NCI-H510A treated with DMSO at 0.1 percent for 48 hours (cell line): ENCODE measurements at regions not wholly inside any gene's neighbourhood (a gene's known extent, or its start where the extent isn't known, plus 50 kb on each side); places are given as distances from the start of the nearest gene placed in this dataset.

ENCODE experiments used
- DNase-seq: peaks from one replicate; lab custom pipeline; 2025; lab: John Stamatoyannopoulos, UW

GRCh38 chr3:116848248-116848829, 138.8 kb downstream of the TUSC7 start:
- no peak for DNase-seq

- DNase-seq, result no peak
Observed at GRCh38 chr3:116849261-116849688, 139.7 kb downstream of the TUSC7 start.

DNA sequence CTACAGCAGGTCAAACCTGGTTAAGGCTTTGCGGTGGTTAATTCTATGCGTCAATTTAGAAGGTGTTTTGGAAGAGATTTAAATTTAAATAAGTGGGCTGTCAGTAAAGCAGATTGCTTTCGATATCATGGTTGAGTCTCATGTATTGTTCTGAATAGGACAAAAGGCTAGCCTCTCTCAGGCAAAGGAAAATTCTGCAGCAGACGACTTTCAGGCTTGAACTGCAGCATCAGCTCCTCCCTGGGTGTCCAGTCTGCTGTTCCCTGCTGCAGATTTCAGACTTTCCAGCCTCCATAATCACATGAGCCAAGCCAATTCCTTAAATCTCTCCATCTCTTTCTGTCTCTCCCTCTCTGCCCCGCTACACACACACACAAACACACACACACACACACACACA, 143.2 kb downstream of the TUSC7 start:
- no peak for DNase-seq

DNA sequence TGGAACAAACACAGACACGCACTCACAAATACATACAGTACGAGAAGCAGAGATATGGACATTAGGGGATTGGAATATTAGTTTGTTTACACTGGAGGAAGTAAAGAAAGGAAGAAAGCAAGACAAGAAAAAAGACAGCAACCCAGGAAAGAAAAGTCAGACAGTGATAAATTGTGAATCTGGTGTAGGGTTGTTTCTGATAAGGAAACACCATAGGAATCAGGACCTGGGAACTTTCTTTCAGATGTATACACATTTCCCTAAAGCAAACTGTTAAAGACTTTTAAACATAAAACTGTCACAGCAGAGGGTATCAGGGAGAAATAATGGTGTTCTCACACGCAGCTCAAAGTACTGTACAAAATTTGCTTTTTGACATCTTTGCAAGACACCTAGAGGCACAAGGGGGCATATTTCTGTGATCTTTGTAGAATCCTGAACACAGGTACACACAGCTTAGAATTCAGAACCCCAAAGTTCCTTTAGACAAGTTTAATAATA, 153.7 kb downstream of the TUSC7 start:
- DNase-seq, result no peak

- DNase-seq, result peak; percentile 53
Observed at GRCh38 chr3:116863822-116864589, 154.4 kb downstream of the TUSC7 start.

- DNase-seq, result no peak
Observed at GRCh38 chr3:116864590-116864927, 155.0 kb downstream of the TUSC7 start.

DNA sequence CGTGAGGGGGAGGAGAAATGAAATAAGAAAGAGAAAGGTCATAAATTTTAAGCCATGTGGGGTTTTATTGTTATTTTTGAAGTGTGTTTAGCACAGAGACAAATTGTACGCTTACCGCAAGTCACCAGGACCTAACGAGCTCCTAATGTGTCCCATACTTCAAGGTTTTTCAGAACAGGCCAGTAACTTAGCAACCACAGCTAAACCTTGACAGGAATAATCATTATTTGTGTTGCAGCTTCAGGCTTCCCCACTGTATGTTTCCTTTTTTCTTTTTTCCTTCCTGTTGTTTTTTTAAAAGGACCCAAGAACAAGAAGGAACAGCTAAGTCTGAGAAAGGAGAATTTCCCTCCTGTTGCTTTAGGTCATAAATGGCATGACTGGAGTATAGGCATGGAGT, 160.8 kb downstream of the TUSC7 start:
- no peak for DNase-seq

GRCh38 chr3:116871905-116872304, 162.3 kb downstream of the TUSC7 start:
- DNase-seq, result no peak

GRCh38 chr3:116872688-116873087, 163.1 kb downstream of the TUSC7 start:
- no peak for DNase-seq

DNA sequence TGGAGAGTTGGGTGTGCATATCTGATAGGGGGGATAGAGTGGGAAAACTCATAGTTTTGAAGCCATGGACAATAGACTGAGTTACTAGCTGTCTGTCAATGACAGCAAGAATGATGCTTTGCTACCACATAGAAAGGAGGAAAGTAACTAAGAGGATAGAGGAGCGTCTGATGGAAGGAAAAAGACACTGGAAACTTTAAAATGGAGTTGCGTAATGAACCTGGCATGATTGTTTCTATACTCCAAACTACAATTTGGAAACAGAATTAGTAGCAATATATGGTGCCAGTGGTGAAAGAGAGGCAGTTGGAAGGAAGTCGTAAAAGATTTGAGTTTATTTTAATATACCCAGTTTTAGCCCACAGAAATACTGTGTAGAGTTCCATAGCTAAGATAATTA, 163.6 kb downstream of the TUSC7 start:
- DNase-seq, result no peak

- DNase-seq, result no peak
Observed at GRCh38 chr3:116877968-116878367, 168.4 kb downstream of the TUSC7 start.

GRCh38 chr3:116886202-116886893, 176.8 kb downstream of the TUSC7 start:
- DNase-seq, result no peak

DNA sequence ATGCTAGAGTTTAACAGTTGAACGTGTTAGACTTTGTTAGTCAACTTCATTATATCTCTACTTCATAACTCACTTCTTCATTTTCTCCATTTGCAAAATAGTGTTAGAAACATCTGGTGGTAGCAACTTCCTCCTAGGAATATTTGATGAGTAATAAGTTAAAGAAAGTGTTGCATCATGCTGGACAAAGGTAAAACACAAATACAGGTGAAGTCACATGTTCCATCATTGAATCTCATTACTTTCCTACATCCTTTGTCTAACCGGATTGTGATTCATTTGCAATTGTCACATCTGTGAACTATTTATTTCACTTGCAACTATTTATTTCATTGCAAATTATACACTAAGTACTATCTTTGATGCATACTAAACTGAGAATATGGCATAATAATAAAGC, 186.5 kb downstream of the TUSC7 start:
- DNase-seq, result no peak

- no peak for DNase-seq
Observed at GRCh38 chr3:116897382-116897781, 187.8 kb downstream of the TUSC7 start.

DNA sequence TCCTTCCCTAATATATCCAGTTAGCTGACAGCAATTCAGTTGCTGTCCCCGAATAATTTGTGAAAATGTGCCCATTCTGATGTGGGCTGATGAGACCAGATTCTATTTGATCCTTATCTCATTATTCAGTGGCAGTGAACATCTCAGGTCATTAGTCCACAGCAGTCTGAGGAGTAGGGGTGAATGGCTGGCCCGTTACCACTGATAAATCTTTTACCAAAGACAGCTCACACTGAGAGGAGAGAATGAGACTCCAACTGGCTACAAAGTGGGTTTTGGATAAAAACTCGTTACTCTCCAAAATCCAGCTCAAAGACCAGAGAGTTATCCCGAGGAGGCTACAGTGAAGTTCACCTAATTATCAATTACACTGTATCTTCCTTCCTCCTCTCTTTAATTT, 189.7 kb downstream of the TUSC7 start:
- no peak for DNase-seq

DNA sequence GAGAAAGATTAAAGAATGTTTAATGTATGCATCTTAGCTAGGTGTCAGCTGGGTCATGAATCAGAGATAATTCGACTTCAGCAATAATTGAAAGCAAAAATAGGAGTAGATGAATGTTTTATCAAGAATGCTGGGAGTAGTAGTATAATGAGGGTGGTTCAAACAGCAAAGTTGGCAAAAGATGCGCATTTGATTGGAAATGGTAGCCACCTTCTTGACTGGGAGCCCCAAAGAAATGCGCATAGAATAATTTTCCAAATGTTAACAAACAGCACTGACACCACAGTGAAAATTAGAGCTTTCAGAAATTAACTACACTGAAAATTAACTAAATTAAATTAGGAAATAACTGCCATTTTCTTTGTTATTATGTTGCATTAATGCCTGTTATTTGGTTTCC, 195.8 kb downstream of the TUSC7 start:
- DNase-seq, result no peak

- no peak for DNase-seq
Observed at GRCh38 chr3:116905794-116906193, 196.2 kb downstream of the TUSC7 start.

DNA sequence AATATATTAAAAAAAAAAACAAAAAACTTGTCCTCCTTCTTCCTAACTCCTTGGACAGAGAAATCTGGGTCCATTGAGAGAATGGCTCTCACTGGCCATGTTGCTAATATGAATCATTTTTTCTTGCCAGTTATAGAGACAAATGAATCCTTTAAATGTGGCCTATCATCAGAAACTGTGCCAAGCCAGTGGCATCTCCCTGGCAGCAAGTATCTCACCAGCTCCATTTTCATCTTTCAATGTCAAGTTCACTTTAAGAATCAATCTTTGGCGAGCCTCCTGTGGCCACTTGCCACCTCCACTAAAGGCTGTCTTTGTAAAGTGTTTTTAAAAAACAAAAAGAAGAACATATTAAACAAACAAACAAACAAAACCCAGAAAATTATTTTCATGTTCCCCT, 202.5 kb downstream of the TUSC7 start:
- no peak for DNase-seq

GRCh38 chr3:116914004-116914403, 204.4 kb downstream of the TUSC7 start:
- no peak for DNase-seq

DNA sequence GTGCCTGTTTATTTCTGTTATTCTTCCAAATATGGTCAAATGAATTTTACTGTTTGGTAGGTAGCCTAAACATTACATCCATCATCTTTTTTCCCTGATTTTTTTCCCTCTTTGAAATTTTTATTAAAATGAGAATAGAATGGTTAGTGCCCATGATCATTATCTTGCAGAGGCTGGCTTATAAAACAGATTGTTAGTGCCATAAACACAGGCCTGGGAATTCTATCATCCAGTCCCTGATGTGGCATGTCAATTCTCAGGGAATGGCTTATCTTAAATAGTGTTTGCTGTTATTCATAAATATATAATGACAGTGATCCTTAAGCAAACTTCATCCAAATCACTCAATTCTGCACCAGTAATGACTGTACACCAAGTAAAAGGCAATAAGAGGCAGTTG, 207.3 kb downstream of the TUSC7 start:
- no peak for DNase-seq

DNA sequence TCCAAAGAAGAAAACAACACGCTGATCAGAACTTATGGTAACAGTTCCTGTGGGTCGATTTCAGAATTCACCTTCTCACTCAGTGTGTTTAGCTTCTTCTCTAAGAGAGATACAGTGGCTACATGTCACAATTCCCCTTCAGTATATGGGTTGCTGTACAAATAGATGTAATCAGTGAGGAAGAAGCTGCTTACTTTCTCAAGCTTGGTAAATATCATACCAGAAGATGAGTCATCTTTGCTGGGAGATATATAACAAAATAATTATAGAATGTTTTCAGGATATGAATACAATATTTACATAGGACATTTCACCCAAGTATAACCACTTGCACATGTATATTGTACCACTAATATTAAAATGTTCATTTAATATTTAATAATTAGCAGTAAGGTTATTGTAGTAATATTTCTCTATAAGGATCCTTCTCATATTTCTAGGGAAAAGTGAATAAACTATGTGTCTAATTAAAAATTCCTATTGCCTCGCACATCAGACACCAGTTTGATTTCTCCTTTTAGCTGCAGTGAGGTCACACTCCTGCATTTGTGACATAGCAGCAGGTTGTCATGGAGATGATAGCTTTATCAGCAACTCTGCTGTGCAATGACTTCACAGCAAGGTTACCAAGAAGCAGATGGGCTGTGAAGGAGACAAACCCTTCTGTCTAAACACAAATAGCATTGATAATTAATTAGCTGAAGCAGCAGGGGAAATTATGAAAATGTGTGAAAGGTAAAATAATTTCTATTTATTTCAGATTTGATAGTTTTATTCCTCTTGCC, 211.4 kb downstream of the TUSC7 start:
- DNase-seq, result no peak

- no peak for DNase-seq
Observed at GRCh38 chr3:116927918-116928317, 218.3 kb downstream of the TUSC7 start.
